Superior temporal gyrus (tissue), 1 donor: ENCODE measurements at regions not wholly inside any gene's neighbourhood (a gene's known extent, or its start where the extent isn't known, plus 50 kb on each side); places are given as distances from the start of the nearest gene placed in this dataset.
"Not testable (repeated sequence)": the region's sequence is repeated elsewhere in the genome, so short reads cannot be mapped to it uniquely, and the experiment has no call there.

Source experiments
- DNase-seq: peaks from one replicate; pipeline ENCODE4 v3.0.0-alpha.2; 2016; ENCODE audit errors: extremely low spot score

DNA sequence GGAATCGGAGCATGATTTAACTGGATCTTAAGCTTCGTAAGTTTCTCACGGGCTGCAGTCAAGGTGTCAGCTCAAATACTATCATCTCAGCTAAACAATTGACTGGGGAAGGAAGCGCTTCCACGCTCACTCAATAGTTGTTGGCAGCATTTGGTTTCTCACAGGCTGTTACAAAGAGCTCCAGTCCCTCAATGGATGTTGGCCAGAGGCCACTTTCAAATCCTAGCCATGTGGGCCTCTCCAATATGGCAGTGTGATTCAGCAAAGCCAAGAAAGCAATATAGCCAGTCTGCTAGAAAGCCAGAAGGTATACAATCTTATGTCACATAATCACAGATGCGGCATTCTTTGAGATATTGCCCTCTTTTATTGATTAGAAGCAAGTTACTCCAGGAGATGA lies 98.3 kb upstream of the PHACTR1 start:
- DNase-seq = no peak

DNA sequence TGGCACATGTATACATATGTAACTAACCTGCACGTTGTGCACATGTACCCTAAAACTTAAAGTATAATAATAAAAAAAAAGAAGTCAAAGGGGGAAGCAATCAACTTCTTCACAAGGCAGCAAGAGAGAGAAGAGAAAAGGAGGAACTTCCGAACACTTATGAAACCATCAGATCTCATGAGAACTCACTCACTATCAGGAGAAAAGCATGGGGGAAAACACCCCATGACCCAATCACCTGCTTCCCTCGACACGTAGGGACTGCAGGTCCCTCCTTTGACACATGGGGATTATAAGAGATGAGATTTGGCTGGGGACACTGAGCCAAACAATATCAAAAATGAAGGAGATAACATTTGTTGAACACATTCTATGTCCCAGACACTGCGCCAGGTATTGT lies 94.8 kb upstream of the PHACTR1 start:
- no peak for DNase-seq

DNA sequence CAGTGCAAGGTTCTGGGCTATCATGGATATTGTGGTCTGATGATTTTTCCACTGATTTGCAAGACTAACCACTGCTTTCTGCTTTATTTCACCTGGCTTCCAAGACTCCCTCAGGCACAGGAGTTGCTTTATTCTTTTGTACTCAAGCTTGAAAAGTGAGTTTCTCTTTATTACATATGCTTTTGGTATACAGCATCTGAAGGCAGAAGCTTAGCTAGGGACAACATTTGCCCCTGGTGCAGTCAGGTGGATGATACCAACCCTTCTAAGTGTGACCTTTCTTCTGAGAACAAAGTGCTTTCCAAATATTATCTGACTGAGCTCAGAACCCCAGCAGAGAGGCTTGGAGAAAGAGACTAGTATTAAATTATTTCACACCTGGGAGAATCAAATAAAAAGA lies 94.0 kb upstream of the PHACTR1 start:
- DNase-seq = no peak

DNA sequence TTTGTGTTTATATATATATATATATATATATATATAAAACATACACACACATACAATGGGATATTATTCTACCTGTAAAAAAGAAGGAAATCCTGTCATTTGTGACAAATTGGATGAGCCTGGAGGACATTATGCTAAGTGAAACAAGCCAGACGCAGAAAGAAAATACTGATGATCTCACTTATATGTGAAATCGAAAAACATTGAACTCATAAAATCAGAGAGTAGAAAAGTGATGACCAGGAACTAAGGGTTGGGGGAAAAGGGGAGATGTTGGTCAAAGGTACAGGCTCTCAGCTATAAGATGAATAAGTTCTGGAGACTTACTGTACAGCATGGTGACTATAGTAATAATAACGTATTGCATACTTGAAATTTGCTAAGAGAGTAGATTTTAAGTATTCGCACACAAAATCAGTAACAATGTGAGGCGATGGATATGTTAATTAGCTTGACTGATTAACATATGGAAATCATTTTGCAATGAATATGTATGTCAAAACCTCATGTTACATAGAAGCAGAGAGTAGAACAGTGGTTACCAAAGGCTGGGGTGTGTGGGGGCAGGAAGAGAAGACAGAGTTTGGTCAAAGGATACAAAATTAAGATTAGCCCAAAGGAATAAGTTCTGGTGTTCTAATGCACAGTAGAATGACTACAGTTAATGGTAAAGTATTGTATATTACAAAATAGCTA lies 92.3 kb upstream of the PHACTR1 start:
- no peak for DNase-seq

DNA sequence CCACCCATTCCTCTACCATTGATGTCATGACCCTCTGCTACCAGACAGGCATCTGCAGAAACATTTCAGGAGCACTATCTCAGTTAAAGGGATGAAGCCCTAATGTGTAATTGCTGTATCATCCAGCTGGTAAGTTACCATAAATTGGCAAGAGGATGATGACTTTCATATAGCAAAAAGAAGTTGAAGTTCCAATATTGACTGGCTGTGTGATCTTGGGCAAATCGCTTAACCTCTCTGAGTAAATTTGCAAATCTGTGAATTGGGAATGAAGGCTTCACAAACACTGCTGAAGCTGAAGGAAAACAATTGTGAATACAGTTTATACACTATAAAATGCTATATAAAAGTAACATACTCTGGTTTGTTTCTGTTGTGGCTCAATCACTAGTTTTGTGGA lies 89.5 kb upstream of the PHACTR1 start:
- DNase-seq = no peak

DNA sequence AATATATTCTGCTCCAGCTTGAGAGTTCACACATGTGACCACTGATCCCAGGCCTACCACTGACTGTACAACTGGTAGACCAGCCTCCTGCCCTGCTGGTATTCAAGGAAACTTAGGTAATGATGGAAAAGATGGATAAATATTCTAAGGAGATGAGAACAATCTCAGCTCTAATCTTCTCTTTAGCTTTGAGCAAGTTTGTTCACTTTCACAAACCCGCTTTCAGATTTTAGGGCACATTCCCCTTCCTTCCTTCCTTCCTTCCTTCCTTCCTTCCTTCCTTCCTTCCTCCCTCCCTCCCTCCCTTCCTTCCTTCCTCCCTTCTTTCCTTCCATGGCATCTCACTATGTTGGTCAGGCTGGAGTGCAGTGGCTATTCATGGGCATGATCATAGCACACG lies 88.2 kb upstream of the PHACTR1 start:
- no peak for DNase-seq

DNA sequence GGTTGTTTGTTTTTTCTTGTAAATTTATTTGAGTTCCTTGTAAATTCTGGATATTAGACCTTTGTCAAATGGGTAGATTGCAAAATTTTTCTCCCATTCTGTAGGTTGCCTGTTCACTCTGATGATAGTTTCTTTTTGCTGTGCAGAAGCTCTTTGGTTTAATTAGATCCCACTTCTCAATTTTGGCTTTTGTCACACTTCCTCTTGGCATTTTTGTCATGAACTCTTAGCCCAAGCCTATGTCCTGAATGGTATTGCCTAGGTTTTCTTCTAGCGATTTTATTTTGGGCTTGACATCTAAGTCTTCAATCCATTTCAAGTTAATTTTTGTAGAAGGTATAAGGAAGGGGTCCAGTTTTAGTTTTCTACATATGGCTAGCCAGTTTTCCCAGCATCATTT lies 82.8 kb upstream of the PHACTR1 start:
- not testable (repeated sequence) for DNase-seq

DNA sequence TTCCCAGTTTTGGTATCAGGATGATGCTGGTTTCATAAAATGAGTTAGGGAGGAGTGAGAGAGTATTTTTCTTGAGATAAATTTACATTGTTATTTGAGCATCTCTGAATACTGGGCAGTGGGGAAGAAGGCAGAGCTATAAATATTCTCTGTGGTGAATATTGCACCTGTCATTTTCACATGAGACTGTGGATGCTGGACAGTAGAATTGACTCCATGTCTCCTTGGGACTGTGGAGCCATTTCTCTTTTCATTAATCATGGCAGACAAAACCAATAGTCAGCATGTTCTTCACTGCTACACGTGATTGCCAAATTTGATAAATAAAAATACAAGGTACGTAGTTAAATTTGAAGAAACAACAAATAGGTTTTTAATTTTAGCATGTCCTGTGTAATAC lies 81.2 kb upstream of the PHACTR1 start:
- no peak for DNase-seq

DNA sequence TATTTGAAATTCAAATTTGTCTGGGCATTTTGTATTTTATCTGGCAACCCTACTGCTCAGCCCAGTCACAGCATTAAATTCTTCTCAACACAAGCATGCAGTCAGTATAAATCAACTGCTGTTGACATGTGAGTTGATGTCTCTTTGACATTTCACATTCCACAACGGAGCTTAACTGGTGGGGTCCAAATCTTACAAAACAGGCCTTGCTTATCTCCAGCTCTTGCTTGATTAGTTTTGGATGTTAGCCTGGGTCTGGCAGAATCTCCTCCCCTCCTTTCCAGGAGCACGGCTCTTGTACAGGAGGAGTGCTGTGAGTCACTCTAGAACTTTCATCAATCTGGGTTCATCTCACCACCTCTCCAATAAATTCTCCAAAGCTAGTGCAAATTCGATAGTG lies 80.8 kb upstream of the PHACTR1 start:
- DNase-seq = no peak

DNA sequence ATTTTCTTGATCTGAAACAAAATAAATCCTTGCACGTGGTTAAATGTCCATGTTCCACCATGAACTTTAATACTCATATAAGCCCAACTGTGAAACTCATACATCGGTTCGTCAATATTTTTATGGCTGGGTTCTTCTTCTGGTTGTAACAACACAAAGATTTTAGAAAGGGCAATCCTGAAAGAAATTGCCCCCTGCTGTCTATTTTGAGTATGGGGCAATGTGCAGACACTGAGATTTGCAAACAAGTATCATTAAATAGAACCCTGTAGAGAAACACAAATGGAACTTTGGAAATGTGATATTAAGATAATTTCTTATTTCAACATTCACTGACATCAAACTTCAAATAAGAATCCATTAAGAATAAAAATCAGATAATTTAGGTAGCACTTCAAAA lies 80.2 kb upstream of the PHACTR1 start:
- no peak for DNase-seq

DNA sequence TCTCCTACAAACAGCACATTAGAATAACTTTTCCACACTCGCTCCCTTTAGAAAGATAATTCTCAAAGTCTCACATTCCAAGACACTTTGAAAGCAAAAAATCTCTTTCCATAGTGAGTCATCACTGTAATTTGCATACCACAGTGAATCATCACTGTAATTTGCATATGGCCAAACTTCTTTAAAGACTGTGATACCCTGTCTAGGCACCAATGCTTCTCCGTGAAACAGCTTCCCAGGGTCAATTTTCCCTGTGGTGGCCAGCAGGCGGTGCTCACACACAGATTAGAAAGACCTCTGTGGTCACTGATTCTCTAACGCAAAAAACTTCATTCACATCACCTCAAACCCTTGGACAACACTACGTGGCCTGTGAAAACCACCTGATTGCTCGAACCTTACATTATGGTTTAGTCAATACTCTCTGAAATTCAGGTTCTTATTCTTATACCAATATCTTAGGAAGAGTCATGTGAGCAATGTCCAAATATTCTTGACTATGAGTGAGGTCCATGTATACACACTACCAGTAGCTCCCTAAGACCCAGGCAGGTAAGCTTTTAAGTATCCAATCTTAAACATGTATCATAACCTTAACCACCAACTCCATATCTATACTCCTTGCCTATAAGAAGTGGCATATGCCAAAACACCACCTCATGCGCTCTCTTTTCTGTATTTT lies 78.5 kb upstream of the PHACTR1 start:
- peak; percentile 72 for DNase-seq

DNA sequence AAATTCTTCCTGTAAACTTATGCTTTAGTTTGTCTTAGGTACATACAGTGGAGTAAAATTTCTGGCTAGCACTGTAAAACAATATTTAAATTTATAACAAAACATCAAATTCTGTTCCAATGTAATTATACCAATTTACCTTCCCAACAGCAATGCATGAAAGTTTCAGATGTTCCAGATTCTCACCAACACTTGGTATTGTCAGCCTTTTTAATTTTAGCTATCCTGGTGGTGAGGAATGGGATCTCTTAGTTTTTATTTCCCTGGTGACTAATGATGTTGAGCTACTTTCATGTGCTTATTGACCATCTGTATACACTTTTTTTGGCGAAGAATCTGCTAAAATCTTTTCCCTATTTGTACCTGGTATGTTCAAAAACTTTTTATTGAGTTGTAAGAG lies 76.1 kb upstream of the PHACTR1 start:
- DNase-seq = no peak

DNA sequence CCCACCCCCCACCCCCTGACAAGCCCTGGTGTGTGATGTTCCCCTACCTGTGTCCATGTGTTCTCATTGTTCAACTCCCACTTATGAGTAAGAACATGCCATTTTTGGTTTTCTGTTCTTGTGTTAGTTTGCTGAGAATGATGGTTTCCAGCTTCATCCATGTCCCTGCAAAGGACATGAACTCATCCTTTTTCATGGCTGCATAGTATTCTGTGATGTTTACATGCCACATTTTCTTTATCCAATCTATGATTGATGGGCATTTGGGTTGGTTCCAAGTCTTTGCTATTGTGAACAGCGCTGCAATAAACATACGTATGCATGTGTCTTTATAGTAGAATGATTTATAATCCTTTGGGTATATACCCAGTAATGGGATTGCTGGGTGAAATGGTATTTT lies 74.8 kb upstream of the PHACTR1 start:
- not testable (repeated sequence) for DNase-seq

DNA sequence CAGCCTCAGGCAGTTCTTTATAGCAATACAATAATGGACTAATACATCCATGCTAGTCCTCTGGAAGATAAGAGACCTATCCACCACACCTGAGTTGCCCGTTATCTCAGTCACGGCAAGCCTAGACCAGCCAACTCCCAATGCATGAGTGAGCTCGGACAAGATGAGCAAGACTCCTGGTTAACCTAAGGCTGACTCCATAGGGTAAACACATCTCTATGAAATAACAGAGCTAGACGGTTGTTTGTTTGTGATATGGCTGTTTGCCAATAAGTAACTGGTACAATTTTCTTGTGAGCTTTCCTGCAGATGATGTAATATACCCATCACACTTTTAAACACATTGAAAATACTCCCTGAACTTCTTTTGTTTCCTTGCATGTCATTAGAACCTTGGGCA lies 70.6 kb upstream of the PHACTR1 start:
- DNase-seq = no peak

DNA sequence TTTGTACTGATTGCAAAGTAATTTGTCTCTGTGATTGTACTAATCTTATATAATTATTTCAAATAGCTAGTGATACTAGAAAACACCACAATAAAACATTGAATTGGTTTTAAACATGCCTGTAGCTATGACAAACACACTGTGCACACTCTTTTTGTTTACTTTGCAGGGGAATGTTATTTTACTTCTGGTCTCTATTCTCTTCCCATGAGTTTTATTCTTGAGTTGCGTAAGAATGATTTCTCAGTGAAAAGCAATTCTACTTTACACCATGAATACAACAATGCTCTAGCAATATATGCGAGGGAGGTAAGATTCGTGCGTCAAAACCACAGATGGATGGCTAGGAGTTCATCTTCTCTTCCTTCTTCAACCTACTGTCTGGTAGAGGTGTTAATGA lies 68.4 kb upstream of the PHACTR1 start:
- DNase-seq = peak; percentile 40

DNA sequence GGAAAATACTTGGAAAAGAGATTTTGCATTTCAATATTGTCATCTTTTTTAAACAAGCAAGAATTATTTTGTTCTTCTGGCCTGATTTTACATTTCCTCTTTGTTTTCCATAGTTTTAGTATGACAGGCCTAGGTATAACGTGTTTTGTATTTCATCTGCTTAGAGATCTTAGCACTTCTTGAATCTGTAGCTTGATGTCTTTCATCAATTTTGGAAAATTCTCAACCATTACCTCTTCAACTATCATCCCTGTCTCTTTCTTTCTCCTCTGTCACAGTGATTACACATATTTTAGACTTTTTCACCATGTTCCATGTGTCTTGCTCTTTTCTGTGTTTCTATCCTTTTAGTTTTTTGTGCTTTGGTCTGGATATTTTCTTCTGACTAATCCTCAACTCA lies 67.2 kb upstream of the PHACTR1 start:
- no peak for DNase-seq

DNA sequence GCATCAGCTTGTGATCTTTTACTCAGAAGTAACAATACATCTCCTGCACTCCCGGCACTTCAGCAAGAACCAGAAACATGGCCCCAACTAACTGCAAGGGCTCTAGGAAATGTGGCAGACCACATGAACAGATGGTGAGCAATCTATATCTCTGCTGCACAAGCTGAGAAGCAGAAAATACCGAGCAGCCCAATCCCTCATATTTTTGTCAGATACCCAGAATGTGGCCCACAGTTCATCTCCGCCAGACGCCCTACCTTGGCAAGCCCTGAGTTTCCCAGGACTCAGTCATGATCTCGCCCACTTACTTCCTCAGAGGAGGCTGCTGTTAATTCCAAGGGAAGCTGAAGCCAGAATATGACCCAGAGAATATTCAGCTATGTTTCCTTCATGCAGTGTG lies 63.1 kb upstream of the PHACTR1 start:
- DNase-seq = peak; percentile 45

DNA sequence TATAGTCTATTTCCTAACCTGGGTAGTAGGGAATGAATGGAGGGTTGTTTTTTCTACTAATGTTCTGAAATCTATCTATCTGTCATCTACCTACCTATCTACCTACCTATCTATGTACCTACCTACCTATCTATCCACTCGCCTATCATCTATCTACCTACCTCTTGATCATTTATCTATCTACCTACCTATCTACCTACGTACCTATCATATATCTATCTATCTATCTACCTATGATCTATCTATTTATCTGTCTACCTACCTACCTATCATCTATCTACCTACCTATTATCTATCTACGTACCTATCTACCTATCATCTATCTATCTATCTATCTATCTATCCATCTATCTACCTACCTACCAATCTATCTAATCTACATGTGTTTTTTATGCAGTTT lies 62.5 kb upstream of the PHACTR1 start:
- DNase-seq = no peak

DNA sequence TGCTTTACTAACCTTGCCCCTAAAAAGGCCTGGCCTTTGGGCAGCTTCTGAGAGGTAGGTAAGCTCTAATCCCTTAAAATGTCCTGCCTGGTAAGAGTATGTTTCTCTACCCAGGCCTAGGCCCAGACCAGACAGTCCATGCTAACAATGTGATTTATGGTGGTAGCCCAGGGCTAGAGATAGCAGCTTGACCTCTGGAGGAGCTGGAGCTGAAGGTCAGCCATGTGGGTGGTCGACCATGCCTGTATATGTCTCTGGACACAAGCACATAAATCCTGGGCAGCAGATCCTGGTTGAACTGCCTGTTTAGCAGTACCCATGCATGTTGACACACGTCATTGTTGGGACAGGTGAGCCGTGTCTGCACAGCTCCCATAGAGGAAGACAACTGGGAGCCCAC lies 62.1 kb upstream of the PHACTR1 start:
- DNase-seq = no peak

DNA sequence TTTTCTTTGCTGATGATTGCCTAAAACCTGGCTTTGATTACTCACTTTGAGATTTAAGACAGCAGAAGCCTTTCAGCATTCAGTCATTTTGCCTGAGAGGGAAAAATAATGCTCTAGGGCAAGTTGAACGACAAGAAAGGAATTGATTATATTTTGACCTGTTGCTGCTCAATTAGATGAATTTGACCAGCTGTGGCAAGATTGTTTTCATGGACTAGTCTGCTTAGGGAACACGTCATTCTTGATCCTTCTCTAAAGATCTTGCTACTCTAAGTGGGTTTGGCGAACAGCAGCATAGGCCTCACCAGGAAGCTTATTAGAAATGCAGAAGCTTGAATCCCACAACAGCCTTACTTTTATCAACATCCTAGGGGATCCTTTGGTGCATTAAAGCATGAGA lies 59.7 kb upstream of the PHACTR1 start:
- no peak for DNase-seq

DNA sequence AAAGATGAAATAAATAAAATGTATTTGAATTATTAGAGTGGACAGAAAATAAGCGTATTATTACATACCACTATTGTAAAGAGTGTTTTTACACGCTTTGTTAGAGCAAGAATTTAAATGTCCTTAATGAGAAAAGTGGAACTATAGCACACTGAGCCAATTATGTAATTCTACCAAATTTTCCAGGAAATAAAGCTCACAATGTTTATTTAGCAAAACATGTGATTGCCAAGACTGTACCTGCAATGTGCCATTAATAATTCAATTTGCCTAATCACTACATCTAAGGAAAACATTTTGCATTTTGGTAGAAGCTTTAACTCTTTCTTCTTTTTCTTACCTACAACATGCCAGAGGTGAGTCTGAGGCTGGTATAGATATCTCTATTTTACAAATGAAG lies 58.7 kb upstream of the PHACTR1 start:
- DNase-seq = no peak

DNA sequence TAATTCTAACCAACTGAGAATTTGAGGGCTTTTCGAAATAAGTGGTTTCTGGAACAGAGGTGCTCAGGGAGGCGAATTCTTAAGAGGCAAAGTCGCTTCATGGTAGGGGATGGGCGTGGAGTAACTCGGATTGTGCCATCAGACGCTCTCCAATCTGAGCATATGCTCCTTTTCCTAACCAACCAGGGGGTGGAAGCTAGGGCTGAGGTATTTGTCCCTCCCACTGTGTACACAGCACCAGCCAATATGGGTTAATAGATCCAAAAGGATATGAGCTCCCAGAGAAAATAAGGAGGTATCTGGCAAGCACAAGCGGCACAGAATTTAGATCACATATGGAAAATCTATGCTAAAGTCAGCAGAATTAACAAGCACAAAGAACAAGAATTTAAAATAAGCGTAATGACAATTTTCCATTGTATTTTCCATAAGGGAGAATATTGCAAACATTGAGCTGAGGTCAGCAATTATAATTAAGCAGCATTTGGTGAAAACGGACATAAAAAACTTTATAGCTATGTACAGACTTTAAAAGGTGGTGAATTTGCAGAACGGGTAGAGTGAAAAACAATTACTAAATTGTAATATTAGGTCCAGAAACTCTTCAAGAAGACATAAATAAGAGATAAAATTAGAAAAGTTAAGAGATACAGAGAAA lies 55.0 kb upstream of the PHACTR1 start:
- DNase-seq = no peak
